IPS-NIHi7 (cell line): ENCODE measurements at regions not wholly inside any gene's neighbourhood (a gene's known extent, or its start where the extent isn't known, plus 50 kb on each side); places are given as distances from the start of the nearest gene placed in this dataset.

ENCODE experiments used
- DNase-seq: peaks from one replicate; pipeline ENCODE4 v3.0.0; 2012; ENCODE audit warnings: mixed read lengths; ENCODE audit errors: extremely low spot score

DNA sequence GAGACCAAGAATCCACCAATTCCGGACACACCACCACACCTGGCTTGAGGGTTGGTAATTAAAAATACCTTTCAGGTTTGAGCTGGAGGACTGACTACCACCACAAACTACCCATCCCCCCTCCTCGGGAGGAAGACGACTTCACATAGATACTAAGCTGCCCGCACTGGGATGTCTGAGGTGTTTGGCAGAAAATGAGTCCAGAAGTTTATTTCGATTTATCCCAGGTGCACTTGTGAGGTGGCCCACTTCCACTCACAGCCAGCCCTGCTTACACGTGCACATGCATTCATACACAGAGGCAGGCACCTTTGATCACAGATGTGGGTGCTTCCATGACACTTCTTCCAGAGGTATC, 187.1 kb downstream of the ID4 start:
- no peak for DNase-seq

DNA sequence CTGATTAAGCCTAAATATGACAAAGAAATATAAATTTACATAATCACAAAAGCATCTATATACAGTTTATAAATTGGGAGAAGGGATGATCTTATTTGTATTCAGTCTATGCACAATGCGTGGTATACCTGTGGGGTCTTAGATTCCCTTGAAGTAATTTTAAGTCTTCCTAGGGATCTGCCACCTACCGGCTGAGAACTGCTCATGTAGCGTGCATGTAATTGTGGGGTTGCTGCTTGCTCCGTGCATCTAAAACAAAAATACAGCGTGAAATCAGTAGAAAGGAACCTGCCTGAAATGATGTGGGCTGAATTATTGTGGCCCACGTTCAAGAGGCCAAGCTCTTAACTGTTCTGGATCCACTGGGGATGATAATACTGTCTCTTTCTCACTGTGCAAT, 187.3 kb downstream of the MBOAT1 start:
- DNase-seq, result no peak

DNA sequence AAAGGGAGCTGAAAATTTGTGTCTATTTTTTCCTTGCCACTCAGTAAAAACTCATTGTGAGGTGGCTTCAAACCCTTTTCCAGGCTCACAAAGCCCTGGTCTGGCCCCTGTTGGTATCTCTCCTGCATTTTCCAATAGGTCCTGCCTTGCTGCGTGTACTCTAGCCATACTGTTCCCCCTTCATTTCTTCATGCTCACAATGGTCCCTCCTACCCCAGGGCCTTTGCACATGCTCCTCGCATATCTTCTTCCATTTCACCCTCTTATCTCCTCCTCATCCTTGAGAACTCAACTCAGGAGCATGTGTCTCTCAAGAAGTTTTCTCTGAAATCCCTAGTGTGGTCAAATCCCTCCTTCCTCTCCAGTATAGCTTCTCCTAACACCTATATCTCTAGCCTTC, 186.6 kb downstream of the MBOAT1 start:
- DNase-seq, result no peak

DNA sequence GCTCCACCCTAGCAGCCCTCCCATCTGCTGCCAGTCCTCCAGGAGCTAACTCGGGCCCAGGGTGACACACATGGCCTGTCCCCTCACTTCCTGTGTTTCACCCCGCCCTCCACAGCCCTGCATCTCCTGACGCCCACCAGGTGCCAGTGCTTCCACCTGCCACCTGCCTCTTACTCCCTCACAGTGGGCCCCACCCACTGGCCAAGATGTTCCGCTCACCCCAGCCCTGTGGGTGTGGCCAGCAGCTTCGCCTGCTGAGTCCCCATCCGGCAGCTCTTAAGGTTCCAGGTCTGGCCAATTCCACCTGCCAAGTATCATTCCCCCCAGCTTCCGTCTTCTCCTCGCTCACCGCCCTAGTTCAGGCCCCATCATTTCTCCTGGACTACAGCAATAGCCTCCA, 184.1 kb downstream of the MBOAT1 start:
- peak; percentile 46 for DNase-seq

DNA sequence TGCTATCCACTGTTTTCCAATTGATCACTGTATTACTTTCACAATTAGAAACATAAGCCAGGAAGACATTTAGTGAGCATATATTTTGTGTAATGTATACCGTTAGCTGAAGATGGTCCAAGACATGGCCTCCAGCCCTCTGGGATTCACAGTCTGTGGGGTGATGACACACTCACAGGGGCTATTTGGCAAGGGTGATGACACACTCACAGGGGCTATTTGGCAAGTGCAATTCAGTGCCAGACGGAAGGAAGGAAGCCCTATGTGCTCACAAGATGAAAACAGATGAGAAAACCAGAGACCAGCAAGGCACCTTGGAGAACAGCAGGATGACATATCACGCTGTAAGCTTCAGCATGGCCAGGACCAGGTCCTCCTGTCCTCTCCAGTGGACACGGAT, 183.7 kb downstream of the MBOAT1 start:
- no peak for DNase-seq

DNA sequence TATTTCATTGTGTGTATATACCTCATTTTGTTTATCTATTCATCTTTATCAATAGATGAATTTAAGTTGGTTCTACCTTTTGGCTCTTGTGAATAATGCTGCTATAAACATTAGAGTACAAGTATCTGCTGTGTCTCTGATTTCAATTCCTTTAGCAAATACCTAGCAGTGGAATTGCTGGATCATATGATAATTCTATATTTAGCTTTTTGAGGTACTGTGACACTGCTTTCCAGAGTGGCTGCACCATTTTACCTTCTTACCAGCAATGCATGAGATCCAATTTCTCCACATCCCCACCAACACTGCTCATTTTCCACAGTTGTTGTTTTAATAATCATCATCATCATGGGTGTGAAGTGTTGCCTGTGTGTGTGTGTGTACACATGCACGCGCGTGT, 182.3 kb downstream of the MBOAT1 start:
- DNase-seq, result no peak

DNA sequence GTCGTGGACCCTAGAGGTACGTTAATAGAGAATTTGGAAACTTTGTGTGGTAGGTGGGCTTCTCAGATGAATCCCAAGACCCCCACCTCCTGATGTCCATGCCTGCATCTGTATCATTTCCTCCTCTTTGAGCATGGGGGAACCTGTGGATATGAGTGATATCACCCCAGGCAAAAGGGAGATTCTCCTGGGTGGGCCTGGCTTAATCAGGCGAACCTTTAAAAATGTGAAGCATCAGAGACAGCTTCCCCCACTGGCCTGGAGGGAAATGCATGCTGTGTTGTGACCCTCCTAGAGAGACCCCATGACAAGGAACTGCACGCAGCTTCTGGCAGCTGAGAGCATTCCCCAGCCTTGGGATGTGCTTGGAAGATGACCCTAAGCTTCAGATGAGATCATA, 180.9 kb downstream of the MBOAT1 start:
- no peak for DNase-seq

DNA sequence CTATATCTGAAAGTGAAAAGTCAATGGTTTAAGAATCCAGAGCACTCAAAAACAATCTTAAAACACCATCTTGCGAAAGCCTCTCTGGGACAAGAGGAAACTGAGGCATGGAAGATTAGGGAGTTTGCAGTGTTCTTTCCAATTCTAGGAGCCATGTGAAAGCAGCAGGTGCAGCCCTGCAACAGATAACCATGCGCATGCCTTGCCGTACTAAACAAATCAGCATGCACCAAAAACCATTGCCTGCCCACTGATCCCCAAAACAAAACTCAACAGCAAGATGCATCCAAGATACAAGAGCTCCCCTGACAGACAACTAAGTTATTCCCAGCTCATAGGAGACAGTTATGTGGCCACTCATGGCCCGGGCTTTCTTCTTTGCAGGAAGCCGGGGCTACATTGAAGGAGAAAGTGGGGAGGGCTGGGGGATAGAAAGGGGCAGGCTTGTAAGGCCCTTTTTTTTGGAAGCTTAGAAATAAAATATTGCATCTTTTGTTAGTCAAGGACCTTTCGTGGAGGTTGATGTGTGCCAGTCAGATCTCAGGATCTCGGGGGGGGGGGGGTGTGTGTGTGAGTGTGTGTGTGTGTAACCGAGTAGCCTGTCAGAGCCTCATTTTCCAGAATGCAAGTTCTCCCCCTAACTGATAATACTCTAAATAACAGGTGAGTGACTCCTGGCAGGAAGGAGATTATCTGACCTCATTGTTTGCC, 178.4 kb downstream of the MBOAT1 start:
- DNase-seq, result no peak

DNA sequence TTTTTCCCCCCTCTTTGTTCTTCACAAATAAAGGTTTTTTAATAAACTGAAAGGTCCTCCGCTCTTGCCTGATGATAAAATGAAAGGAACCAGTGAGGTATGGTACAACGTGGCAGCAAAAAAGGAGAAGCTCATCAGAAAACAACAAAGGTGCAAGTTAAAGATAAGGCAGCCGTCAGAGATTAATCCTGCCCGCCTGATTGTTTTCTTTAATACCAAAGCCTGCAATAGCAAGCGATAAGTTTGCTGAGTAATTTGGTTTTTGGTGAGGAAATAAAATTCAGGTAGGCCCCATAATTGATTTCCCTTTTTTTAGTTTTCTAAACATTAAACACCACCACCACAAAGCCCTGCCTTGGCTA, 177.9 kb downstream of the MBOAT1 start:
- no peak for DNase-seq

DNA sequence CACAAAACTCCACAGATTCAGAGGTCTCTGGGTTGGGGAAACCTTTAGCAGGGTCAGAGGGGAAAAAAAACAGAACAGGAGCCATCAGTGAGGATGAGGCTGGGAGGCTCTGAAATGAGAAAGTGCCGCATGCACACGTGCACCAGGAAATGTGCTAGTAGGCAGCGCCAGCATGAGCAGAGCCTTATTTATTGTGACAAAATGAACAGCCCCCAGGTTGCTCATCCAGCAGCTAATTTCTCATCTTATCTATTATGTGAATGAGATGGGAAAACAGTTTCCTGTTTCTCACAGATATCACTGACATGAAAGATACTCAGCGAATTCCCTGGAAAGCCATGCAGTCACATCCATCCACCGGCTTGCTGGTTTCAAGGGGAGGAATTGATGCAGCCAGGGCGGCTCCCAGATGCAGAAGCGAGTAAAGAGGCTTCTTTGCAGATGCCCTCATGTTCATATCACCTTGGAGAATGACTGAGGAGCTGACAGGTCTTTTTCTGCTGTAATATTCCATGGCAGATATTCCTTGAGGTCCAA, 176.1 kb downstream of the MBOAT1 start:
- no peak for DNase-seq

DNA sequence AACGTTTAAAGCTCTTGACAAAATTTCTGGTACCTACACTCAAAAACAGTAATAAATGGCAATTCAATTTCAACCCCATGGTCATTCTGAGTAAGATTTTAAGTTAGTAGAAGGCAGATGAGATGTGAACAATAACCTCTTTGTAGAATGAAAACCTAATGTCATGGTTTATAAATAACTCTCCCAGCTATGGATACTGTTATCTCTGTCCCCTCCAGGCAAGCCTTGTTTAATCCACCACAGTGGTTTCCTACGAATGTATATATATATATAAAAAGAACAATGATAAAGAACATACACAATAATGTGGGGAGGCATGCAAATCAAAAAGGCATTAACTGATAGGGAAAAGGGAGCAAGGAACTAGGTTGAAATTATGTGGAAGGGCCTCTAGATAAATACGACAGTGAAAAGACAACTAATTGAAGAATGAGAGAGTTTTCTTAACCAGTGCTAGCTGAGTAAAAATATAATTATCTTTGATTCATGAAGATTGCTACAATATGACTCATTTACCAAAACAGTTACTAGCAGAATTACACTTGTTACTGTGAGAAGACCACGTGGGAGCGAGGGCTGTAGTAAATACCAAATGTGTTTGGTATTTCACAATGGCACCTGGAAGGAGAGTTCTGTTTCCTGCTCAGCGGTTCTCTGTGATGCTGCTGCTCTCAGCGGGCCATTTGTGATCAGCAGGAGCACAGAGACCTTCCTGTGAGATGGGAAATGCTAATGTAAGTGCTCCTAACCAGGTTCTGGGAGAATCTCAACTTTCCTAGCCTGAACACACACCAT, 173.7 kb downstream of the MBOAT1 start:
- DNase-seq, result peak; percentile 25

DNA sequence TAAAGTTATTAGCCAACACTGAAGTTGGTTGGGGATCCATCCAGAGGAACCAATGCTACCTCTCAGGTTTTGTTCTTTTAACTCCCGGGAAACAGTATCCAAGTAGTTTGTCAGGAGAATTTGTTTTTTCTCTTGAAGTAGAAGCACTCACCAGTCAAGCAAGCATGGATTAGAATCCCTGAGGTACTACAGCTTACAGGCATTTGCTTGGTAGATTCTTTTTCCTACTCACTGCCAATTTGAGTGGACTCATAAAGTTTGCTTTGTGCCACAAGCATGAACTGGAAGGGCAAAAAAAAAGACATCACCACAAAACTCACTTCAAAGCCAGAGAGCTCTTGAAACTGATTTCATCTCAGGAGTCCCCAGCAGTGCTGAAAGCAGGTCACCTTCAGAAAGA, 167.4 kb downstream of the MBOAT1 start:
- DNase-seq, result no peak
